ENCODE measurements at regions not wholly inside any gene's neighbourhood (a gene's known extent, or its start where the extent isn't known, plus 50 kb on each side); places are given as distances from the start of the nearest gene placed in this dataset.

GRCh38 chr6:82711971-82712370, 348.4 kb downstream of the TPBG start:
- H3K36me3 ChIP-seq (ENCODE audit: control insufficient read depth in 2 of 2, extremely low read depth in 1 of 2, insufficient read depth in 2 of 2, low read length in 2 of 2), result no peaks in the 10 kb centered on the region
- no peak for TF ChIP-seq EZH2 (IDR thresholded peaks at IDR 0.05; ENCODE audit: low read length)
- no peak for TF ChIP-seq CTCF (optimal IDR thresholded peaks at IDR 0.05 in 1 of 3, IDR thresholded peaks at IDR 0.05 in 1 of 3, conservative IDR thresholded peaks at IDR 0.05 in 1 of 3; ENCODE audit: extremely low read depth in 1 of 3, insufficient read depth in 2 of 3, low read length in 3 of 3)
- no peak overlapping the region for H3K4me2 ChIP-seq (ENCODE audit: control insufficient read depth, extremely low read depth, insufficient read depth, low read depth, low read length)
- no peak overlapping the region for H2AFZ ChIP-seq (ENCODE audit: control insufficient read depth, low read length)
- no peaks in the 10 kb centered on the region for H3K27me3 ChIP-seq (ENCODE audit: control insufficient read depth, extremely low read depth, insufficient read depth, low read length)
- no peak overlapping the region for H3K27ac ChIP-seq (ENCODE audit: control insufficient read depth, insufficient read depth, low read length)
- no peak for DNase-seq (ENCODE audit: low read depth, low spot score)
- no peaks in the 10 kb centered on the region for H3K4me1 ChIP-seq (ENCODE audit: control insufficient read depth, extremely low read depth, insufficient read depth, low read length)
- H3K9me3 ChIP-seq (ENCODE audit: control insufficient read depth, low read depth, low read length), result no peaks in the 10 kb centered on the region
- no peaks in the 10 kb centered on the region for H4K20me1 ChIP-seq (ENCODE audit: control insufficient read depth, extremely low read depth, insufficient read depth, low read length)
- no peaks in the 10 kb centered on the region for H3K9me1 ChIP-seq (ENCODE audit: control insufficient read depth, extremely low read depth, insufficient read depth, low read length)
- H3K9ac ChIP-seq (ENCODE audit: control insufficient read depth, extremely low read depth, insufficient read depth, low read length), result no peak overlapping the region
- FAIRE-seq, result no peak
- no peaks in the 10 kb centered on the region for H3K79me2 ChIP-seq (ENCODE audit: control insufficient read depth, insufficient read depth, low read length)
- dilution Hi-C loops (cut with MboI; ENCODE audit: extremely low pct_ligation_motif_present, low sequenced_read_pairs), result no loop called here
- no peak overlapping the region for H3K4me3 ChIP-seq (ENCODE audit: control insufficient read depth in 2 of 3, extremely low read depth in 1 of 3, insufficient read depth in 2 of 3, low read depth in 1 of 3, low read length in 3 of 3)

- no peaks in the 10 kb centered on the region for H3K9me3 ChIP-seq (ENCODE audit: control insufficient read depth, low read depth, low read length)
- no peak overlapping the region for H3K4me2 ChIP-seq (ENCODE audit: control insufficient read depth, extremely low read depth, insufficient read depth, low read depth, low read length)
- no peak overlapping the region for H3K4me3 ChIP-seq (ENCODE audit: control insufficient read depth in 2 of 3, extremely low read depth in 1 of 3, insufficient read depth in 2 of 3, low read depth in 1 of 3, low read length in 3 of 3)
- no peak for DNase-seq (ENCODE audit: low read depth, low spot score)
- H3K4me1 ChIP-seq (ENCODE audit: control insufficient read depth, extremely low read depth, insufficient read depth, low read length), result no peaks in the 10 kb centered on the region
- no peak overlapping the region for H3K9ac ChIP-seq (ENCODE audit: control insufficient read depth, extremely low read depth, insufficient read depth, low read length)
- H3K27me3 ChIP-seq (ENCODE audit: control insufficient read depth, extremely low read depth, insufficient read depth, low read length), result no peaks in the 10 kb centered on the region
- no peaks in the 10 kb centered on the region for H3K79me2 ChIP-seq (ENCODE audit: control insufficient read depth, insufficient read depth, low read length)
- no peaks in the 10 kb centered on the region for H3K36me3 ChIP-seq (ENCODE audit: control insufficient read depth in 2 of 2, extremely low read depth in 1 of 2, insufficient read depth in 2 of 2, low read length in 2 of 2)
- dilution Hi-C loops (cut with MboI; ENCODE audit: extremely low pct_ligation_motif_present, low sequenced_read_pairs), result no loop called here
- no peak overlapping the region for H2AFZ ChIP-seq (ENCODE audit: control insufficient read depth, low read length)
- no peaks in the 10 kb centered on the region for H3K9me1 ChIP-seq (ENCODE audit: control insufficient read depth, extremely low read depth, insufficient read depth, low read length)
- no peaks in the 10 kb centered on the region for H4K20me1 ChIP-seq (ENCODE audit: control insufficient read depth, extremely low read depth, insufficient read depth, low read length)
- no peak for FAIRE-seq
- H3K27ac ChIP-seq (ENCODE audit: control insufficient read depth, insufficient read depth, low read length), result no peak overlapping the region
- TF ChIP-seq CTCF (optimal IDR thresholded peaks at IDR 0.05 in 1 of 3, IDR thresholded peaks at IDR 0.05 in 1 of 3, conservative IDR thresholded peaks at IDR 0.05 in 1 of 3; ENCODE audit: extremely low read depth in 1 of 3, insufficient read depth in 2 of 3, low read length in 3 of 3) (no peak), EZH2 (IDR thresholded peaks at IDR 0.05; ENCODE audit: low read length) (no peak)
Measured at GRCh38 chr6:82712389-82712788, 348.8 kb downstream of the TPBG start.

All from keratinocyte (primary cell).